Thyroid gland (tissue), 4 donors: ENCODE measurements at regions not wholly inside any gene's neighbourhood (a gene's known extent, or its start where the extent isn't known, plus 50 kb on each side); places are given as distances from the start of the nearest gene placed in this dataset. TPM values are rescaled to one million over a fixed set of nuclear protein-coding genes. Genes with fewer than 3 reads are reported as not detected.

Experiments used
- DNase-seq, 2 donors: peaks; one replicate each; pipeline ENCODE4 v3.0.0-alpha.2; 2019
- H3K27ac ChIP-seq, 3 donors: fragments of 200-600 bp; sonication (generic); 1 replicate in 2 of 3; 2 replicates in 1 of 3; pipeline ENCODE4 v1.5.1; 2016 to 2019; ENCODE audit warnings: mild to moderate bottlenecking in 1 of 3, moderate library complexity in 1 of 3
- H3K27me3 ChIP-seq: fragments of 200-600 bp; sonication (generic); one replicate; pipeline ENCODE4 v1.5.1; 2019
- H3K36me3 ChIP-seq, 2 donors: fragments of 200-600 bp; sonication (generic); one replicate each; pipeline ENCODE4 v1.5.1; 2016 to 2019
- H3K4me1 ChIP-seq, 2 donors: fragments of 200-600 bp; sonication (generic); one replicate each; pipeline ENCODE4 v1.5.1; 2017 to 2019
- H3K4me3 ChIP-seq, 3 donors: fragments of 200-600 bp; sonication (generic); replicated peaks in 1 of 3; 1 replicate in 2 of 3; 2 replicates in 1 of 3; pipeline ENCODE4 v1.5.1; 2016; ENCODE audit warnings: mild to moderate bottlenecking in 1 of 3
- H3K9me3 ChIP-seq: fragments of 200-600 bp; sonication (generic); one replicate; pipeline ENCODE4 v1.5.1; 2017
- CTCF ChIP-seq, 6 experiments: fragments of 200-600 bp in 3 of 6; fragments of 450-650 bp in 3 of 6; sonication (generic) in 3 of 6; IDR thresholded peaks; one replicate each; pipeline ENCODE4 v1.5.1; 2016 to 2019; ENCODE audit warnings: antibody characterized with exemption in 6 of 6, mild to moderate bottlenecking in 2 of 6, inconsistent platforms in 1 of 6, moderate library complexity in 1 of 6
- POLR2A ChIP-seq, 2 donors: fragments of 450-650 bp; IDR thresholded peaks; one replicate each; pipeline ENCODE4 v1.6.1; 2017; ENCODE audit warnings: antibody characterized with exemption in 2 of 2, mild to moderate bottlenecking in 2 of 2, moderate library complexity in 1 of 2
- WGBS, 2 donors: methylation state at CpG; one replicate each; pipeline ENCODE4 v1.1.5; 2017; 5-methylcytosine and 5-hydroxymethylcytosine counted together
- intact Hi-C: fragments of 100-400 bp; cut with DNase I; formaldehyde crosslinking; loops from one replicate; pipeline ENCODE4 v1.15.1; 2023
- small RNA-seq: library from RNA; depleted of rRNA; stranded (forward); fragments of <200 nt; gene quantifications from one replicate; pipeline ENCODE3, GENCODE V24; 2016

GRCh38 chr6:1554476-1555310 lies 55.0 kb upstream of the FOXC1 start:
- H3K36me3 ChIP-seq, result no peaks in the 10 kb centered on the region
- H3K4me3 ChIP-seq, result peak overlapping the region in 2 of 3 donors; percentile 22 to 39
- H3K27me3 ChIP-seq, result no peaks in the 10 kb centered on the region
- peak overlapping the region in 1 of 3 donors; percentile 74 for H3K27ac ChIP-seq
- H3K4me1 ChIP-seq, result peaks cover 0 to 3% of the 10 kb centered on the region in 2 donors
- H3K9me3 ChIP-seq, result no peaks in the 10 kb centered on the region
- TF ChIP-seq CTCF (IDR thresholded peaks at IDR 0.05) (peak; percentile 34 to 89 (median 70)), POLR2A (IDR thresholded peaks at IDR 0.05) (peak in 1 of 2 donors; percentile 52)
- 17 to 19% methylated on average over 46 of the region's 46 CpGs for WGBS, 2 donors
- intact Hi-C loops, result no loop called here
- DNase-seq, result peak; percentile 69 to 78

GRCh38 chr6:1558388-1558787 lies 51.3 kb upstream of the FOXC1 start:
- no peaks in the 10 kb centered on the region for H3K27me3 ChIP-seq
- no peaks in the 10 kb centered on the region for H3K36me3 ChIP-seq
- no peak for DNase-seq
- H3K9me3 ChIP-seq, result no peaks in the 10 kb centered on the region
- peaks cover 0 to 3% of the 10 kb centered on the region in 2 donors for H3K4me1 ChIP-seq
- H3K4me3 ChIP-seq, result no peak overlapping the region
- WGBS, 2 donors, result 78 to 87% methylated on average over 11 of the region's 11 CpGs
- no peak for TF ChIP-seq POLR2A (IDR thresholded peaks at IDR 0.05)
- no peak for TF ChIP-seq CTCF (IDR thresholded peaks at IDR 0.05)
- intact Hi-C loops, result no loop called here
- no peak overlapping the region for H3K27ac ChIP-seq

Small RNAs in the stretch of these regions (small RNA-seq; reads per million reads assigned to genes)
- not detected for gene RN7SL352P
